Limb (tissue), 2 donors: ENCODE measurements at regions not wholly inside any gene's neighbourhood (a gene's known extent, or its start where the extent isn't known, plus 50 kb on each side); places are given as distances from the start of the nearest gene placed in this dataset.
"Not testable (repeated sequence)": the region's sequence is repeated elsewhere in the genome, so short reads cannot be mapped to it uniquely, and the experiment has no call there.

Source experiments
- DNase-seq, 2 donors: peaks; one replicate each; pipeline ENCODE4 v3.0.0-alpha.2; 2016; ENCODE audit errors: extremely low spot score in 2 of 2

- DNase-seq: not testable (repeated sequence)
These were observed 62.8 kb downstream of the RPS24 start for GRCh38 chr10:78096486-78096885.

- not testable (repeated sequence) for DNase-seq
These were observed 68.9 kb downstream of the RPS24 start for GRCh38 chr10:78102593-78102992.

- no peak for DNase-seq
These were observed 75.5 kb downstream of the RPS24 start for GRCh38 chr10:78109210-78109609.

- DNase-seq: no peak
These were observed 81.6 kb downstream of the RPS24 start for GRCh38 chr10:78115135-78115853.

- DNase-seq: no peak
These were observed 82.7 kb downstream of the RPS24 start for GRCh38 chr10:78116361-78116760.

- DNase-seq: no peak
These were observed 84.9 kb downstream of the RPS24 start for GRCh38 chr10:78118591-78118990.

GRCh38 chr10:78121801-78122200 is 88.1 kb downstream of the RPS24 start:
- no peak for DNase-seq

- no peak for DNase-seq
These were observed 90.5 kb downstream of the RPS24 start for GRCh38 chr10:78124167-78124566.

GRCh38 chr10:78129211-78129610 is 95.5 kb downstream of the RPS24 start:
- DNase-seq: no peak

- DNase-seq: no peak
These were observed 97.5 kb downstream of the RPS24 start for GRCh38 chr10:78130966-78131710.

- DNase-seq: no peak
These were observed 101.2 kb downstream of the RPS24 start for GRCh38 chr10:78134773-78135306.

- DNase-seq: no peak
These were observed 103.5 kb downstream of the RPS24 start for GRCh38 chr10:78137147-78137546.

GRCh38 chr10:78139341-78139740 is 105.7 kb downstream of the RPS24 start:
- peak; percentile 24 to 72 for DNase-seq

GRCh38 chr10:78140066-78140630 is 106.5 kb downstream of the RPS24 start:
- peak in 1 of 2 donors; percentile 37 for DNase-seq

GRCh38 chr10:78143576-78143975 is 109.9 kb downstream of the RPS24 start:
- no peak for DNase-seq

- no peak for DNase-seq
These were observed 112.5 kb downstream of the RPS24 start for GRCh38 chr10:78146200-78146599.

GRCh38 chr10:78147202-78147601 is 113.5 kb downstream of the RPS24 start:
- DNase-seq: no peak

GRCh38 chr10:78148216-78148960 is 114.7 kb downstream of the RPS24 start:
- peak; percentile 35 to 57 for DNase-seq

- DNase-seq: peak in 1 of 2 donors; percentile 30
These were observed 115.4 kb downstream of the RPS24 start for GRCh38 chr10:78148961-78149612.

GRCh38 chr10:78150756-78151155 is 117.1 kb downstream of the RPS24 start:
- no peak for DNase-seq

GRCh38 chr10:78155722-78156121 is 122.1 kb downstream of the RPS24 start:
- DNase-seq: no peak
